ENCODE measurements at regions not wholly inside any gene's neighbourhood (a gene's known extent, or its start where the extent isn't known, plus 50 kb on each side); places are given as distances from the start of the nearest gene placed in this dataset.
"Not testable (repeated sequence)": the region's sequence is repeated elsewhere in the genome, so short reads cannot be mapped to it uniquely, and the experiment has no call there.

- Histone ChIP-seq H3K36me3 (no peaks in the 10 kb centered on the region), H3K9me3 (no peaks in the 10 kb centered on the region), H3K27ac (no peak overlapping the region), H3K4me3 (no peak overlapping the region), H3K27me3 (no peaks in the 10 kb centered on the region), H3K4me1 (no peaks in the 10 kb centered on the region)
- no peak for ATAC-seq
- in situ Hi-C loops (cut with MboI; ENCODE audit: low sequenced_read_pairs in 4 of 4), result no loop called here
- intact Hi-C loops (cut with DNase I; ENCODE audit: low total_unique reads), result no loop called here
- no peak for DNase-seq
- no peak for TF ChIP-seq POLR2A (IDR thresholded peaks at IDR 0.05)
- TF ChIP-seq, protein P1, sequence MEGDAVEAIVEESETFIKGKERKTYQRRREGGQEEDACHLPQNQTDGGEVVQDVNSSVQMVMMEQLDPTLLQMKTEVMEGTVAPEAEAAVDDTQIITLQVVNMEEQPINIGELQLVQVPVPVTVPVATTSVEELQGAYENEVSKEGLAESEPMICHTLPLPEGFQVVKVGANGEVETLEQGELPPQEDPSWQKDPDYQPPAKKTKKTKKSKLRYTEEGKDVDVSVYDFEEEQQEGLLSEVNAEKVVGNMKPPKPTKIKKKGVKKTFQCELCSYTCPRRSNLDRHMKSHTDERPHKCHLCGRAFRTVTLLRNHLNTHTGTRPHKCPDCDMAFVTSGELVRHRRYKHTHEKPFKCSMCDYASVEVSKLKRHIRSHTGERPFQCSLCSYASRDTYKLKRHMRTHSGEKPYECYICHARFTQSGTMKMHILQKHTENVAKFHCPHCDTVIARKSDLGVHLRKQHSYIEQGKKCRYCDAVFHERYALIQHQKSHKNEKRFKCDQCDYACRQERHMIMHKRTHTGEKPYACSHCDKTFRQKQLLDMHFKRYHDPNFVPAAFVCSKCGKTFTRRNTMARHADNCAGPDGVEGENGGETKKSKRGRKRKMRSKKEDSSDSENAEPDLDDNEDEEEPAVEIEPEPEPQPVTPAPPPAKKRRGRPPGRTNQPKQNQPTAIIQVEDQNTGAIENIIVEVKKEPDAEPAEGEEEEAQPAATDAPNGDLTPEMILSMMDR (IDR thresholded peaks at IDR 0.05 in 4 of 5, conservative IDR thresholded peaks at IDR 0.05 in 1 of 5), result no peak
Measured at GRCh38 chr5:165035520-165035919, 1530.1 kb downstream of the MAT2B start.

DNA sequence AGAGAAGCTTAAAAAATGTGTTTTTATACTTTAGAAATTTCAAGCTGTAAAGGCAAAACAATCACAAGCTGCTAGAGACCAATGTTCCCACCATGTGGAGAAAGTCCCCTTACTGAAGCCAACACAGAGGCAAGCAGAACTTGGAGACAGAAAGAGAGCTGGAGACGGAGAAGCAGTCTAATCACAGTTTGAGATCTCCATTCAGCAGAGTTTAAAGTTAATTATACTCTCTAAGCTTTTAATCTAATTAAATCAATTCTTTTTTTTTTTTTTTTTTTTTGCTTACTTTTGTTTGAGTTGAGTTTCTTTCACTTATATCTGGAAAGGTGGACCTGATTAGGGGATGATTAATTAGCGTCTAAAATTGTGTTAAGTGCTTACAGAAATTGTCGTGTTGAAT, 1534.3 kb downstream of the MAT2B start:
- no peak for ATAC-seq
- TF ChIP-seq, protein P1 (IDR thresholded peaks at IDR 0.05 in 4 of 5, conservative IDR thresholded peaks at IDR 0.05 in 1 of 5), result no peak
- TF ChIP-seq POLR2A (IDR thresholded peaks at IDR 0.05), result no peak
- in situ Hi-C loops (cut with MboI; ENCODE audit: low sequenced_read_pairs in 4 of 4) (no loop called here), intact Hi-C loops (cut with DNase I; ENCODE audit: low total_unique reads) (no loop called here)
- Histone ChIP-seq H3K9me3 (no peaks in the 10 kb centered on the region), H3K4me1 (no peaks in the 10 kb centered on the region), H3K27me3 (no peaks in the 10 kb centered on the region), H3K36me3 (no peaks in the 10 kb centered on the region), H3K4me3 (no peak overlapping the region), H3K27ac (no peak overlapping the region)
- DNase-seq, result no peak

DNA sequence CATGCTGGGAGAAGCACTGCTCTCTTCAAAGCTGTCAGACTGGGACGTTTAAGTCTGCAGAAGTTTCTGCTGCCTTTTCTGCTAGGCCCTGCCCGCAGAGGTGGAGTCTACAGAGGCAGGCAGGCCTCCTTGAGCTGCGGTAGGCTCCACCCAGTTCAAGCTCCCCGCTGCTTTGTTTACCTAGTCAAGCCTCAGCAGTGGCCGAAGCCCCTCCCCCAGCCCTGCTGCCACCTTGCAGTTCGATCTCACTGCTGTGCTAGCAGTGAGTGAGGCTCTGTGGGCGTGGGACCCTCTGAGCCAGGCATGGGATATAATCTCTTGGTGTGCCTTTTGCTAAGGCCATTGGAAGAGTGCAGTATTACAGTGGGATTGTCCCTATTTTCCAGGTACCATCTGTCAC, 1540.5 kb downstream of the MAT2B start:
- ATAC-seq, result not testable (repeated sequence)

GRCh38 chr5:165055476-165055875, 1550.1 kb downstream of the MAT2B start:
- Histone ChIP-seq H3K27ac (no peak overlapping the region), H3K36me3 (no peaks in the 10 kb centered on the region), H3K4me1 (no peaks in the 10 kb centered on the region), H3K27me3 (no peaks in the 10 kb centered on the region), H3K4me3 (no peak overlapping the region), H3K9me3 (no peaks in the 10 kb centered on the region)
- intact Hi-C loops (cut with DNase I; ENCODE audit: low total_unique reads) (no loop called here), in situ Hi-C loops (cut with MboI; ENCODE audit: low sequenced_read_pairs in 4 of 4) (no loop called here)
- DNase-seq, result no peak
- no peak for TF ChIP-seq POLR2A (IDR thresholded peaks at IDR 0.05)
- TF ChIP-seq, protein P1 (IDR thresholded peaks at IDR 0.05 in 4 of 5, conservative IDR thresholded peaks at IDR 0.05 in 1 of 5), result no peak
- ATAC-seq, result no peak

More for the DNA sequence above, 1540.5 kb downstream of the MAT2B start:
- H3K27ac ChIP-seq; H3K36me3 ChIP-seq; DNase-seq; H3K4me1 ChIP-seq; in situ Hi-C loops (cut with MboI; ENCODE audit: low sequenced_read_pairs in 4 of 4); intact Hi-C loops (cut with DNase I; ENCODE audit: low total_unique reads); H3K4me3 ChIP-seq; H3K27me3 ChIP-seq; H3K9me3 ChIP-seq: not testable (repeated sequence)

GRCh38 chr5:165057145-165057544, 1551.7 kb downstream of the MAT2B start:
- no peak overlapping the region for H3K27ac ChIP-seq
- no peak for TF ChIP-seq POLR2A (IDR thresholded peaks at IDR 0.05)
- TF ChIP-seq, protein P1 (IDR thresholded peaks at IDR 0.05 in 4 of 5, conservative IDR thresholded peaks at IDR 0.05 in 1 of 5), result no peak
- in situ Hi-C loops (cut with MboI; ENCODE audit: low sequenced_read_pairs in 4 of 4), result no loop called here
- no peak overlapping the region for H3K4me3 ChIP-seq
- intact Hi-C loops (cut with DNase I; ENCODE audit: low total_unique reads), result no loop called here
- H3K27me3 ChIP-seq, result no peaks in the 10 kb centered on the region
- H3K36me3 ChIP-seq, result no peaks in the 10 kb centered on the region
- no peaks in the 10 kb centered on the region for H3K9me3 ChIP-seq
- DNase-seq (no peak), ATAC-seq (no peak)
- no peaks in the 10 kb centered on the region for H3K4me1 ChIP-seq

Data from gastrocnemius medialis (tissue), 4 donors.